ENCODE measurements at regions not wholly inside any gene's neighbourhood (a gene's known extent, or its start where the extent isn't known, plus 50 kb on each side); places are given as distances from the start of the nearest gene placed in this dataset.

- peaks cover 9% of the 10 kb centered on the region; the same call in 1 of the 2 replicates for H3K4me1 ChIP-seq
- no peaks in the 10 kb centered on the region for H3K27me3 ChIP-seq
- peak in 1 of 2 experiments; percentile 34 for DNase-seq
- no peaks in the 10 kb centered on the region for H3K9me3 ChIP-seq (replicated peaks)
- H3K27ac ChIP-seq = no peak overlapping the region
- H3K36me3 ChIP-seq = no peaks in the 10 kb centered on the region
- H3K4me3 ChIP-seq = no peak overlapping the region
Measured at GRCh38 chr9:115220319-115221005, 102.5 kb upstream of the TNC start.

- no peaks in the 10 kb centered on the region for H3K36me3 ChIP-seq
- no peak overlapping the region for H3K27ac ChIP-seq
- DNase-seq = no peak
Measured at GRCh38 chr9:115223471-115223870, 105.5 kb upstream of the TNC start.

GRCh38 chr9:115225459-115226116, 107.6 kb upstream of the TNC start:
- Histone ChIP-seq H3K27me3 (no peaks in the 10 kb centered on the region), H3K36me3 (no peaks in the 10 kb centered on the region), H3K4me3 (no peak overlapping the region), H3K27ac (no peak overlapping the region), H3K9me3 (replicated peaks) (peaks cover 11% of the 10 kb centered on the region), H3K4me1 (peaks cover 2% of the 10 kb centered on the region)
- DNase-seq = no peak

More at GRCh38 chr9:115223471-115223870, 105.5 kb upstream of the TNC start:
- Histone ChIP-seq H3K27me3 (no peaks in the 10 kb centered on the region), H3K9me3 (replicated peaks) (peaks cover 3% of the 10 kb centered on the region), H3K4me1 (peaks cover 9% of the 10 kb centered on the region; the same call in 1 of the 2 replicates), H3K4me3 (no peak overlapping the region)

GRCh38 chr9:115226152-115226551, 108.2 kb upstream of the TNC start:
- Histone ChIP-seq H3K9me3 (replicated peaks) (peaks cover 11% of the 10 kb centered on the region), H3K27me3 (no peaks in the 10 kb centered on the region), H3K4me1 (peaks cover 7% of the 10 kb centered on the region), H3K27ac (no peak overlapping the region), H3K4me3 (no peak overlapping the region), H3K36me3 (no peaks in the 10 kb centered on the region)
- DNase-seq = no peak

- DNase-seq = no peak
- H3K9me3 ChIP-seq (replicated peaks) = peaks cover 11% of the 10 kb centered on the region
- no peaks in the 10 kb centered on the region for H3K36me3 ChIP-seq
- H3K27me3 ChIP-seq = no peaks in the 10 kb centered on the region
- H3K27ac ChIP-seq = no peak overlapping the region
- H3K4me3 ChIP-seq = no peak overlapping the region
- H3K4me1 ChIP-seq = peaks cover 30% of the 10 kb centered on the region
Measured at GRCh38 chr9:115229496-115229895, 111.5 kb upstream of the TNC start.

- Histone ChIP-seq H3K27ac (peak overlapping the region; percentile 3), H3K36me3 (no peaks in the 10 kb centered on the region), H3K27me3 (no peaks in the 10 kb centered on the region), H3K9me3 (replicated peaks) (peaks cover 11% of the 10 kb centered on the region), H3K4me3 (no peak overlapping the region), H3K4me1 (peaks cover 40% of the 10 kb centered on the region)
- peak; percentile 23 to 63 for DNase-seq
Measured at GRCh38 chr9:115230924-115231515, 113.1 kb upstream of the TNC start.

GRCh38 chr9:115232181-115232774, 114.3 kb upstream of the TNC start:
- Histone ChIP-seq H3K36me3 (no peaks in the 10 kb centered on the region), H3K9me3 (replicated peaks) (peaks cover 11% of the 10 kb centered on the region), H3K4me3 (no peak overlapping the region), H3K27me3 (no peaks in the 10 kb centered on the region), H3K4me1 (peaks cover 40% of the 10 kb centered on the region), H3K27ac (no peak overlapping the region)
- DNase-seq = no peak

- Histone ChIP-seq H3K9me3 (replicated peaks) (peaks cover 2% of the 10 kb centered on the region), H3K36me3 (no peaks in the 10 kb centered on the region), H3K4me3 (0 out of 2 replicates have a peak overlapping the region, but pooled peaks have one; percentile 11), H3K4me1 (peaks cover 40% of the 10 kb centered on the region), H3K27ac (peak overlapping the region; percentile 88), H3K27me3 (no peaks in the 10 kb centered on the region)
- peak; percentile 84 to 89 for DNase-seq
Measured at GRCh38 chr9:115234094-115234493, 116.1 kb upstream of the TNC start.

- peaks cover 40% of the 10 kb centered on the region for H3K4me1 ChIP-seq
- no peaks in the 10 kb centered on the region; the same call in 1 of the 2 replicates for H3K9me3 ChIP-seq (replicated peaks)
- H3K4me3 ChIP-seq = no peak overlapping the region
- peak in 1 of 2 experiments; percentile 24 for DNase-seq
- no peak overlapping the region; the same call in 1 of the 2 replicates for H3K27ac ChIP-seq
- no peaks in the 10 kb centered on the region for H3K27me3 ChIP-seq
- H3K36me3 ChIP-seq = no peaks in the 10 kb centered on the region
Measured at GRCh38 chr9:115235221-115235620, 117.3 kb upstream of the TNC start.

- no peaks in the 10 kb centered on the region; the same call in 1 of the 2 replicates for H3K9me3 ChIP-seq (replicated peaks)
- H3K4me1 ChIP-seq = peaks cover 28% of the 10 kb centered on the region
- H3K27ac ChIP-seq = no peak overlapping the region
- no peaks in the 10 kb centered on the region for H3K36me3 ChIP-seq
- H3K27me3 ChIP-seq = no peaks in the 10 kb centered on the region
- DNase-seq = no peak
- no peak overlapping the region for H3K4me3 ChIP-seq
Measured at GRCh38 chr9:115237385-115237998, 119.5 kb upstream of the TNC start.

GRCh38 chr9:115240676-115241075, 122.7 kb upstream of the TNC start:
- no peaks in the 10 kb centered on the region for H3K36me3 ChIP-seq
- H3K27ac ChIP-seq = no peak overlapping the region
- peaks cover 4% of the 10 kb centered on the region for H3K4me1 ChIP-seq
- DNase-seq = no peak
- no peaks in the 10 kb centered on the region for H3K27me3 ChIP-seq
- H3K4me3 ChIP-seq = no peak overlapping the region
- H3K9me3 ChIP-seq (replicated peaks) = peaks cover 3% of the 10 kb centered on the region

GRCh38 chr9:115241641-115242040, 123.7 kb upstream of the TNC start:
- no peaks in the 10 kb centered on the region for H3K36me3 ChIP-seq
- DNase-seq = no peak
- H3K4me1 ChIP-seq = peaks cover 4% of the 10 kb centered on the region
- no peaks in the 10 kb centered on the region for H3K27me3 ChIP-seq
- H3K4me3 ChIP-seq = no peak overlapping the region
- H3K27ac ChIP-seq = no peak overlapping the region
- peaks cover 3% of the 10 kb centered on the region for H3K9me3 ChIP-seq (replicated peaks)

GRCh38 chr9:115249488-115249887, 131.5 kb upstream of the TNC start:
- Histone ChIP-seq H3K27ac (peak overlapping the region; percentile 80; the same call in 1 of the 2 replicates), H3K4me3 (no peak overlapping the region), H3K9me3 (replicated peaks) (peaks cover 10% of the 10 kb centered on the region), H3K4me1 (peaks cover 38% of the 10 kb centered on the region), H3K36me3 (no peaks in the 10 kb centered on the region), H3K27me3 (no peaks in the 10 kb centered on the region)
- no peak for DNase-seq

- DNase-seq = peak; percentile 91 to 92
- Histone ChIP-seq H3K36me3 (no peaks in the 10 kb centered on the region), H3K27me3 (no peaks in the 10 kb centered on the region), H3K27ac (peak overlapping the region; percentile 80), H3K4me3 (no peak overlapping the region), H3K9me3 (replicated peaks) (peaks cover 10% of the 10 kb centered on the region), H3K4me1 (peaks cover 47% of the 10 kb centered on the region)
Measured at GRCh38 chr9:115250621-115251032, 132.7 kb upstream of the TNC start.
